Bone marrow (tissue), 2 donors: ENCODE measurements at regions not wholly inside any gene's neighbourhood (a gene's known extent, or its start where the extent isn't known, plus 50 kb on each side); places are given as distances from the start of the nearest gene placed in this dataset.
"Not testable (repeated sequence)": the region's sequence is repeated elsewhere in the genome, so short reads cannot be mapped to it uniquely, and the experiment has no call there.

Experiments
- DNase-seq, 2 donors: peaks; one replicate each; lab custom pipeline; 2025; lab: John Stamatoyannopoulos, UW

DNA sequence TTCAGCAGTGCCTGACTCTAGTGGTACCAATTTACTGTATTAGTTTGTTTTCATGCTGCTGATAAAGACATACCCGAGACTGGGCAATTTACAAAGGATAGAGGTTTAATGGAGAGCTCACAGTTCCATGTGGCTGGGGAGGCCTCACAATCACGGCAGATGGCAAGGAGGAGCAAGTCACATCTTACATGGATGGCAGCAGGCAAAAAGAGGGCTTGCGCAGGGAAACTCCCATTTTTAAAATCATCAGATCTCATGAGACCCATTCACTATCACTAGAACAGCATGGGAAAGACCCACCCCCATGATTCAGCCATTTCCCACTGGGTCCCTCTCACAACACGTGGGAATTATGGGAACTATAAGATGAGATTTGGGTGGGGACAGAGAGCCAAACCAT, 243.7 kb upstream of the KLF3 start:
- DNase-seq, result not testable (repeated sequence)

DNA sequence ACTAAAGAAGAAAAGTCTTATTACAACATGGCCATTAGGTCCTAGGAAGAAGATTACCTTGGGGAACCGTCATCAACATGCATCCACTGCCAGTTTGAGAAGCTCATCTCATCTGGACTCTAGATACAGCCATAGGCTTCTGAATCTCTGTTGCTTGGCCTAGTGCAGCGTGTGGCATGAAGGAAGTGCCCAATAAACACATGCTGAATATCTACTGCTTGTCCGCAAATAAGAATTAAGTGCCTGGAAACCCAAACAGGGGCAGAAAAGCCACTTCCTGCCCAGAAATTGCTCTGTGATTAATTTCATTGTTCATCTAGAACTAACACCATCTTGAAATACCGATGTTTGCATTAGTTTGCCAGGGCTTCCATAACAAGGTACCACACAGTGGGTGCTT, 241.1 kb upstream of the KLF3 start:
- DNase-seq, result no peak

DNA sequence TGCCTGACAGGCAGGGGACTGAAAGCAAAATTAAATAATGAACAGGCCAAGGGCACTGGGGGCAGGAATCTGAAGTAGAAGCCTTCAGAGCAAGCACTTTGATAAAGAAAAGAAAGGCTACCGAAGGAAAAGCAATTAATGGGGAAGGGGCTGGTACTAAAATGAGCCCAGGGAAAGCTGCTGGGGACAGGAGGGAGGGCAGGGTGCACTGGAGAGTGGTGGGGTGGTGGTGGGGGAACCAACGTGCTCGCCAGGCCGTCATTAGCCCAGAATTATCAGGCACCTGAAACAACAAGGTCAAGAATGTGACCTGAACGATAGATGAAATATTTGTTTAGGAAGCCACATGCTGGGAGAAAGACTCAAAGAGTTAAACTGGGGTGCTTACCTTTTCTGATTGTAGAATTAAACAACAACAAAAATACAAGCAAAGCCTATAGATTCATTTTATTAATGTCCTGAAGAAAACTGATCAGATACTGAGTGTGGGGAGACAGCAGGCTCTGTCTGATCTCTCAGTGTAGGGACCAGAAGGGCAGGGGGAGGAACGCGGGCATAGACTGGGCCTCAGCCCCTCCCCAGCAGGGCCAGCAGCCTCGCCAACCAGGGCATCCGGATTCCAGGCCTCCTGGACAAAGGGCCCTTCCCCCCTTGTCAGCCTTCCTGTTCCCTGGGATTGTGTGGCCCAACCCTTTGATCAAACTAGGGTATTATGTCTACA, 239.7 kb upstream of the KLF3 start:
- no peak for DNase-seq

DNA sequence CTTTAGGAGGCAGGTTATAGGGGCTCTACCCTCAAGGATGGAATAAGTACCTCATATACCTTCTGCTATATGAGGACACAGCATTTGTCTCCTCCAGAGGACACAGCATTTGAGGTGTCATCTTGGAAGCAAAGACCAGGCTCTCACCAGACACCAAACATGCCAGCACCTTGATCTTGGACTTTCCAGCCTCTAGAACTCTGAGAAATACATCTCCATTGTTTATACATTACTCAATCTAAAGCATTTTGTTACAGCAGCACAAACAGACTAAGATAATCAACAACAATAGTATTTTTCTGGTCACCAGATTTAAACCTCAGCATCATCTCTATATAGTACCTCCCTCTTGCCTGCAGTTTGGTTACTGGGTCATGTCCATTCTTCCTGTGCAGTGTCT, 237.5 kb upstream of the KLF3 start:
- DNase-seq, result no peak

DNA sequence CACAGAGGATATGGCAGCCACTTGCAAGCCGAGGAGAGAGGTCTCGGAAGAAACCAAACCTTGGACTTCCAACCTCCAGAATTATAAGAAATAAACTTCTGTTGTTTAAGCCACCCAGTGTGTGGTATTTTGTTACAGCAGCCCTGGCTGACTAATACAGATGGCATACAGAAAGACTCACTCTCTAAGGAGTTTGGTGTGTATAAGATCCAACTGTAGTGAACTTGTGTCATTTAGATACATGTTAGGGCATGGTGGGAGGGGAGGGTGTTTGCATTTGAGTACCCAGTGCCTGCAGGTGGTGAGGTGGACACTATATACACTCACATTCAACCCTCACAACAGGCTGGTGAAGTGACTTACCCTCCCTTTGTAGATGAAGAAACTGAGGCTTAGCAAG, 233.2 kb upstream of the KLF3 start:
- DNase-seq, result no peak

DNA sequence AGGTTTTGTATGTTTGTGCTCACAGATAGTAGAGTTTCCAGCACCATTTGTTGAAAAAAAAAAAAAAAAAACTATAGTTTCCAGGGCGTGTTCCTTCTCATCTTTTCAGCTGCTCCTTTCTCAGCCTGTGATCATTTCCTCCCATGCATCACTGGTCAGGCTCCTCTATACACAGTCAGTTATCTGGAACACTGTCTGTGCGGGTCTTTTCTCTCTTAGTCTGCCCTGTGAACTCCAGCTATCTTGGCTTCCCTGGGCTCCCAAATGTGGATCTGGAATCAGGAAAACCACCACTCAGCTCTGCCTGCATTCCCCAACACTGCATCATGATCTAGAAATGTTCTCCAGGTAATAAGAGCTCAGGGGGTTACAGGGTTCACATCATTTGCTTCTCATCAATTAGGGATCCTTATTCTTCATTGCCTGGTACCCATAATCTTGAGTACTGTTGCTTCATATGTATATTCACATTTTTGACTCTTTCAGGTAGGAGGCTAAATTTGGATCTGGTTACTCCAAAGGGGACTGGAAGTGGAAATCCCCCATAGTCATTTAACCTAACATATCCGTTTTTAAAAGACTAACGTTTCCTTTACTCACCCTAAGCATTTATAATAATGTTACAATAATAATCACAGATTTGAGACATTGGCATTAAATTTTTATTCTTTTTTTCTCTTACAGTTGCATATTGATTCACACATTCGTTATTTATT, 221.8 kb upstream of the KLF3 start:
- no peak for DNase-seq

DNA sequence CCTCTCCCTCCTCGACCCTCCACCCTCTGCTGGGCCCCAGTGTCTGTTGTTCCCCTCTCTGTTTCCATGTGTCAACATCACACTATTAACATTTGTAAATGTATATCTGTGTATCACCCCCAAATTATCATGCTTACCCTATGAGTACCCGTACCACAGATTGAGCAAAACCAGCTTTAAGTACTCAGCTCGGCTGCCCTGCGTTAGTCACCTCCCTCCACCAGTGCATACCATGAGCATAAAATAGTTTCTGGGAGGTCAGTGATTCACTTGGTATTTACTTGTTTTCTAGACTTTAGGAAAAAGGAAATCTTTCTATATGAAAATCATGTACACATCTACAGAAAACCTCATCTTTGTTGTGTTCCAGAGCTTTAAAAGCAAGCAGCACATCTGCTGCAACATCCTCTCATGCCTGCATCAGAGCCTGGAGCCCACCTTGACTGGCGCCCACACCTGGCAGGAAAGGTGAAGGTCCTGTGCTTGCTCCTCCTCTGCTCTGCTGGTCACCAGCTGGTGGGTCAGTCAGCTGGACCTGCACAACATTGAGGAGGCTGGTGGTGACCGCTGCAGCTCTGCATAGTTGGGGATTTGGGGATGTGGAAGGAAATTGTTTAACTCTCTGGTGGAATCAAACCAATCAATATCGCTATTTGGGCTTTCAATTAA, 214.4 kb upstream of the KLF3 start:
- DNase-seq, result no peak

DNA sequence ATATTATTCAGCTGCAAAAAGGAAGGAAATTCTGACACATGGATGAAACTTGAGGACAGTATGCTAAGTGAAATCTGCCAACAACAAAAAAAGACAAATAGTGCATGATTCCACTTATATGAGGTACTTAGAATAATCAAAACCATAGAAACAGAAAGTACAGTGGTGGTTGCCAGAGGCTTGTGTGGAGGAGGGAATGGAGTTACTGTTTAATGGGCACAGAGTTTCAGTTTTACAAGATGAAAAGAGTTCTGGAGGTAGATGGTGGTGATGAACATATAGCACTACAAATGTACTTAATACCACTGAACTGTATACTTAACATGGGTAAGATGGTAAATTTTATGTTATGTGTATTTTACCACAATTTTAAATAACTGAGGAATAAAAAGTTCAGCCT, 212.0 kb upstream of the KLF3 start:
- no peak for DNase-seq

DNA sequence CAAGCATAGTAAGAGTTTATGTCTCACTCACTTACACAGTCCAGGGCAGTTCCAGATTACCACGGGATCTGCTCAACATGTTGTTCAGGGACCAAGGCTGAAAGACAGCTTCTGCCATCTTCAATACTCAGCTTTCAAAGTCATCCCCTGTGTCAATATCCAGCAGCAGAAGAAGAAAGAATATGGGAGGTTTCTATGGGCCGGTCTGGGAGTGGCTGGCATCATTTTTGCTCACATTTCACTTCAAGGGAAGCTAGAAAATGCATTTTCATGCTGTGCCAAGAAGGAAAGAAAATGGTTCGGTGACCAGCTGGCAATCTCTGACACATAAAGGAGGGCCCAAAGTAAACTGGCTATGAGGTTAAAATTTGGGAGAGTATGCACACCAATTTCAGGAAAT, 211.5 kb upstream of the KLF3 start:
- no peak for DNase-seq

DNA sequence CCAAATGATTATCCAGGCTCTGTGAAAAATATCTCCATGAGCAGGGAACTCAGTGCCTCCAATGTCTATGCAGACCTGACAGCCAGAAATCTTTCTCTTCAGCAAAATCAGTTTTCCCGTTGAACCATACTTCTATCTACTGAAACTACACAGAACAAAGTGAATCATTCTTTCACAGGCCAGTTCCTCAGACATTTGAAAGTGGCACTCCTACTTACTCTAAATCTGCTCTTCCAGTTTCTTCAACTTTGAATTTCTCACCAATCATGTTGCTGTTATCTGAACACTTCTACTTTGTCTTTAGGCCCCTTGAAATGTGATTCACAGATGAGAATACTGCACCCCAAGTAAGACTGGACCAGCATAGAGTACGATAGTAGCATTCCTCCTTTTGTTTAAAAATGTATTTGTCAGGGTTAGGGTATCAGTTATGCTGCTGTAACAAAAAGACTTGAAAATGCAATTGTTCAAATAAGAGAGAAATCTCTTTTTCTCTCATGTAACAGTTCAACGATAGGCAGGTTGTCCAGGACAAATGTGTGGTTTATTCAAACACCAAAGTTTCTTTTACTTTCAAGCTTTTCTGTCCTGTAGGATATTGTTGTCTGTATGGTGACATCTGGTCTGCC, 210.6 kb upstream of the KLF3 start:
- DNase-seq, result no peak

DNA sequence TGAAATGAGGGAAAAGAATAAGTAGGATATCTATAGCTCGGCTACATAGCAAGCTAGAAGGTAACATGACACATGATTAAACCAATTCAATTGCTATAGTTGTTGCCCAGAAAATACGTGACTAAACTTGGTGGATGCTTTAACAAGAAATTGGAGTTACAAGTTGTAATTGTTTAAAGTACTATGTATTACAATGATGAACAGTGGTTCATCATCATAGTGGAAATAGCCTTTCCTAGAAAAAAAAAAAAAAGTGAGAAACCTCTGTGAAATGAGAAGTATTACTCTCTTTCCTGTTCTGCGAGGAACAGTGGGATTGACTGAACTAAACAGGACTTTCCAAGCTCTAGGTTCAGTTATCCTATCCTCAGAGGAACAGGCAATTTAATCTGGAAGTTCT, 209.7 kb upstream of the KLF3 start:
- no peak for DNase-seq

DNA sequence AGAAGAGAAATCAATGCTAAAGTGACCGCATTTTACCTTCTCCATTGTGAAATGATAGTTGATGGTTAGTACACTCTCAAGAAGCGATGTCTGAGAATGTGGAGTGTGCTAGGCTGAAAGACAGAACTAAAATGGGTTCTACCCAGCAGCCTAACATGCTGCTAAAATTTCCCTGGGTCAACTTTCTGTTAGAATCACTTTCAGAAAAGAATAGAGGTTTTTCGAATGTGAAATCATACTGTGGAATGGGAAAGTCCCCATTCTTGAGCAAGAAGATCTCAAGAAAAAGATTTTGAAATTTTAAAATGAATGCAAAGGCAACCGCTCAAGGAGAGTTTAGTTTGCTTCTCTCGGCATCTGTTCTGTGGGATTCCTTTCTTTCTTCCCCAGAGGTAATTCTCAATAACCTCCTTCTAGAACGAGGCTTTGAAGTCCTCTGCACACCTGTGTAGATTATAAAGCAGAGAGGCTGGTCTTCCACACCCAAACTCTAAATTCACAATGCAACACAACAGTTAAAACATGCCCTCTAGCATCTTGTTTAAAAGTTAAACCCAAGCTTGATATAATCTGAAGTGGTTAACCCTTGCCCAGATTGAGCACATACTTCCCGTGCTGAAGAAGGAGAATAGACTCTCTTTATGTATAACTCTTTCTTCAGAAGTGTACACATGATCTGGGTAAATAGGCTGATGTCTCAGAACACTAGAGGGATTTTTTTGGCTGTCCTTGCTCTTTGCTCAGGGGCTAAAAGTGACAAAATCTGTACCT, 208.7 kb upstream of the KLF3 start:
- DNase-seq, result no peak

DNA sequence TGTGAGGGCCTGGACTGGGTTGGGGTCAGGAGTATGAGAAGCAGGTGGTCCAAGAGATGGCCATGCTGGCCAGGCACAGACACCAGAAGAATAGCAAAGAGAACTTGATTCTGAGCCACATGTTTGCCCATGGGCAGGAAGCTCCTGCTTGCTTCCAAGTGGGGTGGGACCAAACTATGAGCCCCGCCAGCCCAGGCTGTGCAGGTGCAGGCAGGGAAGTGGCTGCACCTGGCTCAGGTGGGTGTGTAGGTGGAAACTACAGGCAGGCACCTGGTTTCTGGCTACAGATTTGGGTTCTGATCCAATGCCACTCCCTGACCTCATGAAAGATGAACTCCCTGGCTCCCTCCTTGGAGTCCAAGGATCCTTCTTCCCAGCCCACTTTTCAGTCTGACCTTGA, 207.9 kb upstream of the KLF3 start:
- DNase-seq, result no peak

DNA sequence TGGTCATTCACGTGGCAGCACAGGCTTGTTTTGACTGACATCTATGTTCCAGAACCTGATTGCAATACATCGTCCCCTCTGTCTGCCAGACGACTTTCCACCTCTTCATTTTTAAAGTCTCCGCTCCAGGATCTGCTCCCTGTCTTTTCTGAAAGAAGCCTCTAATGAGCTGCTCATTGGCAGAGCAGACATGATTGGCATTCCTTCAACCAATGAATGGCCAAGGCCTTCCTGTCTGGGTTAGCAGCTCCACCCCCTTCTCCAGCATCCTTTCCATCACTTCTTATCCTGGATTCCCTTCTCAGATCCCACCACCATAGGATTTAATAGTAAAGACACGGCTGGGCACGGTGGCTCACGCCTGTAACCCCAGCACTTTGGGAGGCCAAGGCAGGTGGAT, 202.7 kb upstream of the KLF3 start:
- DNase-seq, result no peak

DNA sequence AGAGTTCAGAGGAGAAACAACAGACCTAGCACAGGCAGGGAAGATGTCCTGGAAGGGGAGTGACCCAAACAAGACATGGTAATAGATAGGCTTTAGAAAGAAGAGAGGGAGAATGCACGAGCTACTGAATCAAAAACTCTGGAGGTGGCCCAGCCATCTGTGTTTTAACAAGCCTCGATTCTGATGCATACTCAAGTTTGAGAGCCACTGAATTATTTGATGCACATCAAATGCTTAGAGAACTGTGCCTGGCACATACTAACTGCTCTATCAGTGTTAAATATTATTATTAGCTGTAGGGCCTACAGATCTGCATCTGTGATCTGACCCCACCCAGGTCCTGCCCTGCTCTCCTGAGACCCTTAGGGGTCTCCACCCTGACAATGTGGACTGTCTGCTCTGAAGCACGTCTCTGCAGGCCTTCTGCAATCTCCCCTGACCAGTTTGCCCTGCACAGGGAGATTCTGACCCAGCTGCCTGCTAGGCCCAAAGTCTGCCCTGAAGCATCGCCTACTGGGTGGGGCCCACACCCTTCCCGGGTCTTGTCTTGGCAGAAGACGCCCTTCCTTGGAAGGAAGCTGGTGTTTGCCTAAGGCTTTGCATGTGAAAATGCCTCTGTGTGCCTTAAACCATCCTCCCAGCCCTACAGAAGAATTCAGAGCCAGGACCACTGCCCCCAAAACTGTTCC, 201.5 kb upstream of the KLF3 start:
- DNase-seq, result no peak

DNA sequence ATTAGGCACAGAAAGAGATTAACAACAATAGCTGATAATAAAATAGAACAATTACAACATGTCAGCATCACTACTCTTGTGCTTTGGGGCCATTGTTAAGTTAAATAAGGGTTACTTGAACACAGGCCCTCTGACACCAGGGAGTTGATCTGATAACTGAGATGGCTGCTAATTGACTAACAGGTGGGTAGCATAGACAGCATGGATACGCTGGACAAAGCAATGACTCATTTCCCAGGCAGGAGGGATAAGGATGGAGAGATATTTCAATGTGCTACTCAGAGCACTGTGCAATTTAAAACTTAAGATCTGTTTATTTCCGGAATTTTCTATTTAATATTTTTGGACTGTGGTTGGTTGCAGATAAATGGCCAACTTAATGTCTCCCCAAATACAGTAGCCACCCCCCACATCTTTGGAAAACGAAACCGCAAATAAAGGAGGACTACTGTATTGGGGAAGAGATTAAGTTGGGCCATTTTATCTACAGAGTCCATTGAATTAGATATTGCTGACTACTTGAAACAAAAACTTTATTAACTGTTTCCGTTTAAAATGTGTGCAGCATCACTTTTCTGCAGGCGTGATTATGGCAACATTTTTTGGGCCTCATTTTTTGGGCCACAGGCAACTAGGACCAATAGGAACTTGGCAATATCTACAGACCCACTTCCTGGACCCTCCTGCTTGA, 200.6 kb upstream of the KLF3 start:
- no peak for DNase-seq

DNA sequence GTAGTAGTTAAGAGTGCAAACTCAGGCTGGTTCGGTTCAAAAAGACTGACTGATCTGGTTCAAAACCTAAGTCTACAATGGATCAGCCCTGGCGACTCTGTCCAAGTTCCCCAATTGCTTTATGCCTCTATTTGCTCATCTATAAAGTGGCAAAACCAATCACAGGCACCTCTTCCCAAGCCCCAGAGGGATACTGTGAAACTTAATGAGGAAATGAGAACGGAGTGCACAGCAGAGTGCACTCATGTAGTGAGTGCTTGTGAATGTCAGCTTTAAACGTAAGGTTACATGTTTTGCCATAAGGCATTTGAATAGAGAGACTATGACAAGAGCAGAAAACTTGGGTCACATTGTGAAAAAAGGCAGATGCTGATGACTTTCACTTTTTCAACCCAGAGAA, 199.7 kb upstream of the KLF3 start:
- DNase-seq, result no peak

DNA sequence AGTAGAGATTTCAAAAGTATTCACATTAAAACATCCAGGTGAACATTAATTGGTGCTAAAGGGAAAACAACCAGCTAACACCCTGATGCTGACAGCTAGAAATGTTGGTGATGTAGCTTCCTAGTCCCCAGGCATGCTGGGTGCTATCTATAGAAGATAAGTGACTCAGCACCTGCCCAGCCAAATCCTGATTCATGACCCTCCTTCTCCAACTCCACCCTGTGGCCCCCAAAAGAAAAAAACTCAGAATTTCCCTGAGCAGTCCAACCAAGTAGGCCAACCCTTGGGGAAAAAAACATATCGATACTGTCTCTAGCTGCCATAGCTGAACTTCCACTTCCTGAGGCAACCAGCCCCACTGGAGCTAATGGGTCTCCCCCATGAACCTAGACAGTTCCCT, 197.6 kb upstream of the KLF3 start:
- no peak for DNase-seq

DNA sequence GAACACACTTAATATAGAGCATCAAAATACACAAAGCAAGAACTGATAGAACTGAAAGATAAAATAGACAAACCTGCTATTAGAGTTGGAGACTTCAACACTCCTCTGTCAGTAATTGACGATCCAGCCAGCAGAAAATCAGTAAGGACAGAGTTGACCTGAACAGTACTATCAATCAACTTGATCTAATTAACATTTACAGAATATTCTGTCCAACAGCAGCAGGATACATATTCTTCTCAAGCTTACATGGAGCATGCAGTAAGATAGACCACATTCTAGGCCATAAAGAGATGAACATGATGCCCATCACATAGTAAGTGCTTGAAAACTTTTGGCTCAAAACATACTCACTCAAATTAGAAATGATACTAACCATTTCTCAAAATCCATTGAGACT, 196.7 kb upstream of the KLF3 start:
- no peak for DNase-seq

DNA sequence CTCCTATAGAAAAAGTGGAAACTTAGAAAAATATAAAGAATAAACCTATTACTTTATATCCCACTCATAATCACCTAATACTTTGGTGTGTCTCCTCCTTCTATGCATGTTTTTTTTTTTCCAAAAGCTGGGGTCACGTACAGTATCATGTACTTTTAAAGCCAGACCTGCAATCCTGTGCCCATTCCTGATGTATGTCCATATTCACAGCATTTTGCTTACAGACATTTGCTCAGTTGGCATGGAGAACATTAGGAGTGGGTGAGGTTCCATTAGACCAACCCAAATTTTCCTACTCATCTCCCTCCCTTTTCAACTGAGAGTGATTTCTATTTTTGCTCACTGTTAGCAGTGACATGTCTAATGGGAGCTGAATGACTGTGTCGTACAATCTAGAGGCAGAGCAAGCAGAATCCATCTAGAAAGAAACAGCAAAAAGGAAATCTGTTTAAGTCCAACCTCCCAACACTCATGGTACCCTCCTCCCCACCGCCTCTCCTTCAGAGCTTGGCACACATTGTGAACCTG, 195.6 kb upstream of the KLF3 start:
- no peak for DNase-seq

DNA sequence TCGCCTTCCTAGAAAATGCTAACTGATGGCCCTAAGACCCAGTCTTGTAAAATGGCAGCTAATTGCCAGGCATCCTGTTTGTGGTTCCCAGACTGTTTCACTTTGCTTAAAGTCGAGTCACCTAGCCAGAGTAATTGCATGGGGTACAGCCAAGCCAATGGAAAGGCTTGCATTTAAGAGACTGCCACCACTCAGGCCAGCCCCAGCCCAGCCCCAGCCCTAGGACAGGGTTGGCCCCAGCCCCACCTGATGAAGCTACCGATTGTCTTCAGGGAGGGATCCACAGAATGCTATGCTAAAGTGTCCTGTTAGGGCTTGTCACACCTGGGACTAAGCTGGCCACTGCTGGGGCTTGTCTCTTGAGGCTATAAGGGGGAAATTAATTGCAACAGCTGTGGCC, 194.6 kb upstream of the KLF3 start:
- no peak for DNase-seq
